HCT116 (cell line): ENCODE measurements at regions not wholly inside any gene's neighbourhood (a gene's known extent, or its start where the extent isn't known, plus 50 kb on each side); places are given as distances from the start of the nearest gene placed in this dataset.

ENCODE experiments used
- ATAC-seq: fragments of 200-7000 bp; cut with Tn5 transposase; 2 replicates; pipeline ENCODE4 v1.9.1; 2020; ENCODE audit warnings: mild to moderate bottlenecking, moderate library complexity
- BruUV-seq: library from RNA; stranded (reverse); fragments of 400-500 nt; replicated peaks from 2 replicates; lab custom pipeline; 2021; lab: Mats Ljungman, UMichigan
- CTCF ChIA-PET: fragments of 300-600 bp; sonication (Branson Sonifier 250); formaldehyde crosslinking; loops from one replicate; lab custom pipeline; 2021; ENCODE audit warnings: antibody characterized with exemption; lab: Charles Lee
- POLR2A ChIA-PET: fragments of 300-600, 350-600 bp; sonication (Branson Sonifier 250); formaldehyde crosslinking; loops from one replicate; lab custom pipeline; 2021; ENCODE audit warnings: antibody characterized with exemption; lab: Charles Lee
- RAD21 ChIA-PET, 2 experiments: fragments of 300-600 bp; sonication (Branson Sonifier 250); formaldehyde crosslinking; loops; one replicate each; lab custom pipeline; 2023; ENCODE audit warnings: low total read pairs in 2 of 2; ENCODE audit not compliant: uncharacterized antibody in 2 of 2, unreplicated experiment in 2 of 2, low non-redundant PET in 1 of 2; lab: Charles Lee
- DNase-seq: peaks from one replicate; pipeline ENCODE4 v3.0.0-alpha.2; 2010; ENCODE audit warnings: low read depth, low spot score
- H2AFZ ChIP-seq: fragments of 200-600 bp; shearing (Covaris generic), sonication (generic); 2 replicates; pipeline ENCODE4 v1.6.1; 2017; ENCODE audit warnings: low read depth, mixed run types, mixed read lengths, antibody characterized with exemption, low read length; ENCODE audit not compliant: poor library complexity, severe bottlenecking
- H3K27ac ChIP-seq: 2 replicates; pipeline ENCODE4 v1.5.1; 2012; ENCODE audit warnings: low read depth, low read length
- H3K27me3 ChIP-seq: fragments of 200-600 bp; sonication (generic); 2 replicates; pipeline ENCODE4 v1.6.1; 2016; ENCODE audit warnings: mixed run types, low read length, mixed read lengths; ENCODE audit not compliant: insufficient read depth
- H3K36me3 ChIP-seq, 2 experiments: fragments of 200-500 bp in 1 of 2; fragments of 200-600 bp in 1 of 2; sonication (Bioruptor generic) in 1 of 2; sonication (generic) in 1 of 2; 2 replicates each; pipeline versions ENCODE4 v1.5.1 to v1.6.1; 2014 to 2016; ENCODE audit warnings: low read length in 2 of 2, inconsistent platforms in 1 of 2, mixed read lengths in 1 of 2, mixed run types in 1 of 2; ENCODE audit not compliant: insufficient read depth in 2 of 2, control insufficient read depth in 1 of 2
- H3K4me1 ChIP-seq, 2 experiments: fragments of 200-600 bp in 1 of 2; sonication (generic) in 1 of 2; 2 replicates each; pipeline versions ENCODE4 v1.5.1 to v1.6.1; 2012 to 2017; ENCODE audit warnings: low read length in 2 of 2, inconsistent platforms in 1 of 2, mild to moderate bottlenecking in 1 of 2, mixed read lengths in 1 of 2, mixed run types in 1 of 2, moderate library complexity in 1 of 2; ENCODE audit not compliant: insufficient read depth in 2 of 2, control insufficient read depth in 1 of 2
- H3K4me2 ChIP-seq: fragments of 200-600 bp; sonication (generic); 2 replicates; pipeline ENCODE4 v1.6.1; 2017; ENCODE audit warnings: mixed run types, low read length, mixed read lengths
- H3K4me3 ChIP-seq, 2 experiments: fragments of 200-600 bp in 1 of 2; sonication (generic) in 1 of 2; replicated peaks in 1 of 2; 2 replicates each; pipeline ENCODE4 v1.5.1; 2011 to 2016; ENCODE audit warnings: low read length in 2 of 2, control low read depth in 1 of 2, low read depth in 1 of 2, mild to moderate bottlenecking in 1 of 2, mixed read lengths in 1 of 2, mixed run types in 1 of 2
- H3K79me2 ChIP-seq: fragments of 200-600 bp; sonication (generic); 2 replicates; pipeline ENCODE4 v1.6.1; 2017; ENCODE audit warnings: mild to moderate bottlenecking, mixed run types, low read length, moderate library complexity, mixed read lengths; ENCODE audit not compliant: insufficient read depth
- H3K9ac ChIP-seq: fragments of 200-600 bp; sonication (generic); 2 replicates; pipeline ENCODE4 v1.6.1; 2016; ENCODE audit warnings: low read length, mixed read lengths
- H3K9me2 ChIP-seq: fragments of 200-600 bp; sonication (generic), shearing (Covaris generic); 2 replicates; pipeline ENCODE4 v1.6.1; 2017; ENCODE audit warnings: mixed run types, mild to moderate bottlenecking, moderate library complexity; ENCODE audit not compliant: insufficient read depth
- H3K9me3 ChIP-seq, 2 experiments: fragments of 200-500 bp in 1 of 2; fragments of 200-600 bp in 1 of 2; sonication (Bioruptor generic) in 1 of 2; sonication (generic) in 1 of 2; 2 replicates each; pipeline ENCODE4 v1.6.1; 2014 to 2017; ENCODE audit warnings: low read length in 2 of 2, mixed read lengths in 2 of 2, inconsistent platforms in 1 of 2, low read depth in 1 of 2, mild to moderate bottlenecking in 1 of 2, mixed run types in 1 of 2, moderate library complexity in 1 of 2; ENCODE audit not compliant: control insufficient read depth in 1 of 2, insufficient read depth in 1 of 2
- H4K20me1 ChIP-seq: fragments of 200-600 bp; sonication (generic), shearing (Covaris generic); 2 replicates; pipeline ENCODE4 v1.6.1; 2017; ENCODE audit warnings: mixed run types, mild to moderate bottlenecking, moderate library complexity; ENCODE audit not compliant: insufficient read depth
- CBX3 ChIP-seq: IDR thresholded peaks from 2 replicates; pipeline ENCODE4 v1.6.1; 2012; ENCODE audit warnings: low read depth
- CTCF ChIP-seq, 3 experiments: fragments of 200-600 bp in 1 of 3; sonication (generic) in 1 of 3; IDR thresholded peaks in 2 of 3; conservative IDR thresholded peaks in 1 of 3; 2 replicates each; pipeline ENCODE4 v1.5.1; 2012 to 2017; ENCODE audit warnings: low read depth in 2 of 3, low read length in 2 of 3, antibody characterized with exemption in 1 of 3, borderline replicate concordance in 1 of 3, control low read depth in 1 of 3, mild to moderate bottlenecking in 1 of 3, mixed read lengths in 1 of 3, mixed run types in 1 of 3, moderate library complexity in 1 of 3; ENCODE audit not compliant: insufficient read depth in 1 of 3
- EGR1 ChIP-seq: IDR thresholded peaks from 2 replicates; pipeline ENCODE4 v1.6.1; 2012; ENCODE audit warnings: low read depth
- ELF1 ChIP-seq: IDR thresholded peaks from 2 replicates; pipeline ENCODE4 v1.6.1; 2012; ENCODE audit warnings: low read depth, borderline replicate concordance
- EZH2 ChIP-seq: fragments of 200-600 bp; sonication (generic); IDR thresholded peaks from 2 replicates; pipeline ENCODE4 v1.6.1; 2017; ENCODE audit warnings: antibody characterized with exemption, mixed run types
- EZH2phosphoT487 ChIP-seq: fragments of 200-600 bp; IDR thresholded peaks from 2 replicates; pipeline ENCODE4 v1.6.1; 2018; ENCODE audit warnings: antibody characterized with exemption, borderline replicate concordance
- JUND ChIP-seq: IDR thresholded peaks from 2 replicates; pipeline ENCODE4 v1.6.1; 2012
- MAX ChIP-seq: IDR thresholded peaks from 2 replicates; pipeline ENCODE4 v1.6.1; 2012
- POLR2AphosphoS5 ChIP-seq: IDR thresholded peaks from 2 replicates; pipeline ENCODE4 v1.6.1; 2011; ENCODE audit warnings: mild to moderate bottlenecking, low read depth, low read length, moderate library complexity
- SP1 ChIP-seq: IDR thresholded peaks from 2 replicates; pipeline ENCODE4 v1.6.1; 2012; ENCODE audit warnings: low read depth
- YY1 ChIP-seq: IDR thresholded peaks from 2 replicates; pipeline ENCODE4 v1.6.1; 2011; ENCODE audit warnings: low read length, low read depth, moderate library complexity, mild to moderate bottlenecking; ENCODE audit not compliant: insufficient replicate concordance; ENCODE audit errors: extremely low read depth
- ZNF274 ChIP-seq: fragments of 200-500 bp; sonication (Bioruptor generic); IDR thresholded peaks from 2 replicates; pipeline ENCODE4 v1.6.1; 2014; ENCODE audit warnings: mild to moderate bottlenecking, low read depth, low read length, inconsistent platforms
- intact Hi-C: fragments of 100-400 bp; cut with micrococcal nuclease; formaldehyde crosslinking; loops from 2 replicates; pipeline ENCODE4 v1.10.0; 2022

DNA sequence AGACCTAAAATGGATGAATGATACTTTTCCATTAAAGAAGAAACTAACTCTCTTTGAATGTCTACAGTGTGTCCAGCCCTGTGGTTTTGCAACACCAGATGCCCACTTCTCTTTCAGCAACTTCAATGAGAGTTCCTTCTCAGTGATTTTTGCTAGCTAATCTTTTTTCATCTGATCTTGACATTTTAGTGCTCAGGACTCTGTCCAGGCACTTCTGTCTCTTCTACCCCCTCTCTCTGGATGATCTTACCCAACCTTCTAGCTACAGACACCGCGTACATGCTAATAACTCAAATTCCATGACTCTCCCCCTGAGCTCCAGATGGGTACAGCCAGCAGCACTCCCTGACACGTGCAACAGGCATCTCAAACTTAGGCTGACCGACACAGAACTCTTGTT, 161.1 kb upstream of the FOXN3 start (continued):
- no peak for TF ChIP-seq CTCF (IDR thresholded peaks at IDR 0.05 in 2 of 3, conservative IDR thresholded peaks at IDR 0.05 in 1 of 3; ENCODE audit: borderline replicate concordance in 1 of 3, insufficient read depth in 1 of 3, low read depth in 2 of 3, low read length in 2 of 3)

DNA sequence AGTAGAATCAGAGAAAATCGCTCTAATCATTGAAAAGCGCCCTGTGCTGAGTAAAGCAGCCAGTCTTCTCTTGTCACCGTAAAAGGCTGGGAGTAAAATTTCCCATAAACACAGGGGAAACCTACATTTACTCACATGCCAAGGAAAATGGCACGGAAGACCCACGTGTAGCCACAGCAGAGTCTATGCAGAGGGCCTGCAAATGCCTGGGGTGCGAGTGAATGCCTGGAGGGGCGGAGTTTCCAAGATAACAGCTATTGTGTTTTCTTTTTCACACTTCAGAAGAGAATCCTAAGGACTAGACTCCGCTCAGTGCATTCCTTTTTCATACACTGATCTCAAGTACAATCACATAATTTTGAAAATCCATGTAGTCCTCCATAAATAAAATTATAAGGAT, 159.9 kb upstream of the FOXN3 start:
- no peak for TF ChIP-seq JUND
- Histone ChIP-seq H3K27ac (no peak overlapping the region), H3K9ac (no peak overlapping the region), H3K4me1 (no peaks in the 10 kb centered on the region), H2AFZ (no peak overlapping the region), H3K9me2 (no peaks in the 10 kb centered on the region), H3K27me3 (no peaks in the 10 kb centered on the region), H3K4me2 (no peak overlapping the region), H3K79me2 (no peaks in the 10 kb centered on the region), H3K9me3 (no peaks in the 10 kb centered on the region), H4K20me1 (no peaks in the 10 kb centered on the region), H3K4me3 (no peak overlapping the region), H3K36me3 (no peaks in the 10 kb centered on the region)
- ChIA-PET RAD21 (no interaction called here), CTCF (no interaction called here), POLR2A (no interaction called here)
- DNase-seq = no peak
- intact Hi-C loops = no loop called here
- no peak for ATAC-seq
- no TSS peak for BruUV-seq

DNA sequence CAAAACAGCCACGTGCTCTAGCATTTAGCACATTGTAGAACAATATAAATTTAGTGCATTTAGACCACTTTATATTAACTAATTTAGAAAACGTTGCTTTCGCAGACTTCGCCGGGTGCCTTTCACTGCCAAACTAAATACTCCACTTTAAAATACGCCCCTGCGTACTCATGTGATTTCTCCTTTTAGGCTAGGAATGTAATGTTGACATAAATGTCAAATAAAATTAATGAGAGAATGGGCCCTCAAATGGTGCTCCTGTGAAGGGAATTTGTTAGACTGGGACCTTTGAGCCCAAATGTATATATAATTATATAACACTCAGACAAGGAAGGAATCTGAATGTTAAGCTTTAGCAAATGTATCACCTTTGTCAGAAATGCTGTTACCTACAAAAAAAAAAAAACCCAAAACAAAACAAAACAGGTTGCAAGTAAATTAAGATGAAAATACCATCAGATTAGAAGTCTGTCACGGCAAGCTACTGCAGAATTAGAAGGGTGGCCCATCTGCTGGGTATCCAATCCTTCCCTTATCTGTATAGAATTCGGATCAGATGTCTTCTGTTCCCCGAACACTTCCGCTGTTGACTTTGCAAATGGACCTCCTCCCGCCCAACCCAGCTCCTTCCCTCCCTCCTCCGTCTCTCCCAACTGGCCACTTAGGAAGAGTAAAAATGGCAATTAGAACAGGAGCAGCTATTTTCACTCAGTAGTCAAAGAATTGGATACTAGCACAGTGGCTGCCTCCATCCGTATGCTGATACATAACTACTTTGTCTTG, 159.3 kb upstream of the FOXN3 start:
- DNase-seq (no peak), ATAC-seq (no peak)
- H3K27ac ChIP-seq = no peak overlapping the region
- no peaks in the 10 kb centered on the region for H3K27me3 ChIP-seq
- intact Hi-C loops = no loop called here
- H3K36me3 ChIP-seq = no peaks in the 10 kb centered on the region
- no TSS peak for BruUV-seq
- no peaks in the 10 kb centered on the region for H3K79me2 ChIP-seq
- CTCF ChIA-PET = no interaction called here
- no peaks in the 10 kb centered on the region for H3K9me2 ChIP-seq
- RAD21 ChIA-PET = no interaction called here
- H4K20me1 ChIP-seq = no peaks in the 10 kb centered on the region
- H2AFZ ChIP-seq = no peak overlapping the region
- H3K4me1 ChIP-seq = no peaks in the 10 kb centered on the region
- POLR2A ChIA-PET = no interaction called here
- H3K9ac ChIP-seq = no peak overlapping the region
- no peak overlapping the region for H3K4me3 ChIP-seq
- no peak overlapping the region for H3K4me2 ChIP-seq
- H3K9me3 ChIP-seq = no peaks in the 10 kb centered on the region
- TF ChIP-seq CBX3 (no peak), EZH2 (no peak), SP1 (no peak), JUND (no peak), MAX (no peak), ELF1 (no peak), EZH2phosphoT487 (no peak), EGR1 (no peak), ZNF274 (no peak), POLR2AphosphoS5 (no peak), YY1 (no peak), CTCF (IDR thresholded peaks at IDR 0.05 in 2 of 3, conservative IDR thresholded peaks at IDR 0.05 in 1 of 3; ENCODE audit: borderline replicate concordance in 1 of 3, insufficient read depth in 1 of 3, low read depth in 2 of 3, low read length in 2 of 3) (no peak)
